ENCODE measurements at regions not wholly inside any gene's neighbourhood (a gene's known extent, or its start where the extent isn't known, plus 50 kb on each side); places are given as distances from the start of the nearest gene placed in this dataset.

GRCh38 chr5:101917166-101917565 lies 378.9 kb downstream of the SLCO4C1 start:
- Mint-ChIP-seq H3K4me3 (no peak overlapping the region), H3K9me3 (peaks cover 3% of the 10 kb centered on the region), H3K27ac (no peak overlapping the region), H3K36me3 (no peaks in the 10 kb centered on the region), H3K4me1 (peaks cover 12% of the 10 kb centered on the region), H3K27me3 (ENCODE audit: low read depth) (no peaks in the 10 kb centered on the region)
- TF ChIP-seq CTCF (IDR thresholded peaks at IDR 0.05; ENCODE audit: unreplicated experiment), result no peak
- DNase-seq (ENCODE audit: low spot score in 2 of 2, unreplicated experiment in 2 of 2), result no peak

- H3K27me3 Mint-ChIP-seq (ENCODE audit: low read depth), result no peaks in the 10 kb centered on the region
- H3K4me3 Mint-ChIP-seq, result no peak overlapping the region
- peaks cover 12% of the 10 kb centered on the region for H3K4me1 Mint-ChIP-seq
- no peaks in the 10 kb centered on the region for H3K36me3 Mint-ChIP-seq
- H3K9me3 Mint-ChIP-seq, result peaks cover 11% of the 10 kb centered on the region
- DNase-seq (ENCODE audit: low spot score in 2 of 2, unreplicated experiment in 2 of 2), result no peak
- TF ChIP-seq CTCF (IDR thresholded peaks at IDR 0.05; ENCODE audit: unreplicated experiment), result no peak
- H3K27ac Mint-ChIP-seq, result no peak overlapping the region
Observed at GRCh38 chr5:101915554-101915953, 380.5 kb downstream of the SLCO4C1 start.

DNA sequence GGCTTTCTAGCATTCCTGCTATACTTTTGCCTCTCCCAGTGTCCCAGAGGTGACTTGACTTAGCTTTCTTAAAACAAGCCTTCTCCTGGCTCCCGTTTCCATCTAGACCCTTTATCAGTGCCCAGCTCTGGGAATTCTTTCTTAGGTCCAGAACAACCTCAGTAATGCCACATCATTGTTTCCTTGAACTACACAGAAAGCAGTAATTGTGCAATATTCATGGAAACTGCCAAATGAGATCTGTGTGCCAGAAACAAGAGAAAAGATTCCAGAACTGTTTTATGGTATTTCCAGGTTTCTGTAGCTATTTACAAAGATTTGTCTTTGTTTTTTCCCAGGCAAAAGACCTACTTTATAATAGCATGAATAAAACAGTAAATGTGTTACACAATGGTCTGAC lies 391.3 kb downstream of the SLCO4C1 start:
- Mint-ChIP-seq H3K27me3 (ENCODE audit: low read depth) (peaks cover 5% of the 10 kb centered on the region), H3K27ac (no peak overlapping the region), H3K36me3 (no peaks in the 10 kb centered on the region), H3K4me1 (no peaks in the 10 kb centered on the region), H3K9me3 (no peaks in the 10 kb centered on the region), H3K4me3 (no peak overlapping the region)
- no peak for TF ChIP-seq CTCF (IDR thresholded peaks at IDR 0.05; ENCODE audit: unreplicated experiment)
- DNase-seq (ENCODE audit: low spot score in 2 of 2, unreplicated experiment in 2 of 2), result no peak

- Mint-ChIP-seq H3K27me3 (ENCODE audit: low read depth) (no peaks in the 10 kb centered on the region), H3K9me3 (no peaks in the 10 kb centered on the region), H3K4me1 (peaks cover 4% of the 10 kb centered on the region), H3K27ac (no peak overlapping the region), H3K36me3 (no peaks in the 10 kb centered on the region), H3K4me3 (no peak overlapping the region)
- DNase-seq (ENCODE audit: low spot score in 2 of 2, unreplicated experiment in 2 of 2), result no peak
- TF ChIP-seq CTCF (IDR thresholded peaks at IDR 0.05; ENCODE audit: unreplicated experiment), result no peak
Observed at GRCh38 chr5:101897914-101898313, 398.2 kb downstream of the SLCO4C1 start.

DNA sequence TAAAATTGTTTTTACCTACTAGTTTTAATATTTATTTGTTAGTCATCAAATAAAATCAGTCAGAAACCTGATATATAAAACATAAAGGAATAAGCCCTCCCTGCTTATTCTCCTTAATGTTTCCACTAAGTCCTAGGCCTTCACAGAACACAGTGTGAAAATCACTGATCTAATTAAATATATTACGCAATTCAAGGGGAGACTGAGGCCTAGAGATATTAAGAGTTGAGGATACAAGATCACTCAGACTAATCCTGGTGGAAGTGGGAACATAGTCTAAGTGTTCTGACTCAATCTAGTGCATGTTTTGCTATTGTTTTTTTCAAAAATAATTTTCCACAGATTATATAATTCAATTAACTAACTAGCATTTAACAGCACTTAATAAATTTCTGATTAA lies 401.1 kb downstream of the SLCO4C1 start:
- no peak overlapping the region for H3K27ac Mint-ChIP-seq
- H3K4me3 Mint-ChIP-seq, result no peak overlapping the region
- H3K4me1 Mint-ChIP-seq, result peaks cover 4% of the 10 kb centered on the region
- H3K36me3 Mint-ChIP-seq, result no peaks in the 10 kb centered on the region
- no peaks in the 10 kb centered on the region for H3K9me3 Mint-ChIP-seq
- peaks cover 5% of the 10 kb centered on the region for H3K27me3 Mint-ChIP-seq (ENCODE audit: low read depth)
- TF ChIP-seq CTCF (IDR thresholded peaks at IDR 0.05; ENCODE audit: unreplicated experiment), result no peak
- DNase-seq (ENCODE audit: low spot score in 2 of 2, unreplicated experiment in 2 of 2), result no peak

GRCh38 chr5:101878190-101878589 lies 417.9 kb downstream of the SLCO4C1 start:
- Mint-ChIP-seq H3K27ac (no peak overlapping the region), H3K4me3 (no peak overlapping the region), H3K36me3 (no peaks in the 10 kb centered on the region), H3K4me1 (peaks cover 9% of the 10 kb centered on the region), H3K27me3 (ENCODE audit: low read depth) (no peaks in the 10 kb centered on the region), H3K9me3 (no peaks in the 10 kb centered on the region)
- no peak for DNase-seq (ENCODE audit: low spot score in 2 of 2, unreplicated experiment in 2 of 2)
- no peak for TF ChIP-seq CTCF (IDR thresholded peaks at IDR 0.05; ENCODE audit: unreplicated experiment)

Data from mesothelial cell of epicardium (in vitro differentiated cells).